Esophagus (tissue), 2 donors: ENCODE measurements at regions not wholly inside any gene's neighbourhood (a gene's known extent, or its start where the extent isn't known, plus 50 kb on each side); places are given as distances from the start of the nearest gene placed in this dataset.

Experiments used
- H3K27ac ChIP-seq, 2 donors: one replicate each; pipeline ENCODE4 v1.5.1; 2013; ENCODE audit warnings: low read depth in 2 of 2, mild to moderate bottlenecking in 2 of 2, inconsistent platforms in 1 of 2, low read length in 1 of 2, moderate library complexity in 1 of 2
- H3K27me3 ChIP-seq, 2 donors: one replicate each; pipeline ENCODE4 v1.6.1; 2013; ENCODE audit warnings: low read length in 2 of 2, control low read depth in 1 of 2, mild to moderate bottlenecking in 1 of 2; ENCODE audit not compliant: insufficient read depth in 2 of 2, control insufficient read depth in 1 of 2
- H3K36me3 ChIP-seq, 2 donors: one replicate each; pipeline ENCODE4 v1.6.1; 2013; ENCODE audit warnings: low read length in 1 of 2; ENCODE audit not compliant: control insufficient read depth in 2 of 2, insufficient read depth in 2 of 2
- H3K4me1 ChIP-seq, 2 donors: one replicate each; pipeline ENCODE4 v1.6.1; 2013; ENCODE audit warnings: low read length in 1 of 2; ENCODE audit not compliant: control insufficient read depth in 2 of 2, insufficient read depth in 2 of 2
- H3K4me3 ChIP-seq, 2 donors: one replicate each; pipeline ENCODE4 v1.5.1; 2013; ENCODE audit warnings: low read length in 2 of 2, mild to moderate bottlenecking in 2 of 2, low read depth in 1 of 2, moderate library complexity in 1 of 2
- H3K9me3 ChIP-seq, 2 donors: one replicate each; pipeline ENCODE4 v1.6.1; 2013; ENCODE audit warnings: mild to moderate bottlenecking in 2 of 2, low read depth in 1 of 2, low read length in 1 of 2, moderate library complexity in 1 of 2; ENCODE audit not compliant: control insufficient read depth in 2 of 2, insufficient read depth in 1 of 2
- WGBS, 2 donors: extraction: QIAGEN DNeasy Blood & Tissue Kit; methylation state at CpG; one replicate each; pipeline ENCODE4 v1.1.7; 2013; 5-methylcytosine and 5-hydroxymethylcytosine counted together
- donor health status: healthy with polysubstance abuse.
- donor health status: Bipolar disorder and iron deficiency.

- Histone ChIP-seq H3K9me3 (no peaks in the 10 kb centered on the region), H3K4me1 (peaks cover 13 to 16% of the 10 kb centered on the region in 2 donors), H3K27ac (peak overlapping the region; percentile 44 to 57), H3K27me3 (no peaks in the 10 kb centered on the region), H3K4me3 (no peak overlapping the region), H3K36me3 (no peaks in the 10 kb centered on the region)
- WGBS, 2 donors, result 43 to 51% methylated on average over 16 to 18 of the region's 18 CpGs
These were observed 87.7 kb upstream of the HAAO start for GRCh38 chr2:42879913-42880737.

- Histone ChIP-seq H3K9me3 (no peaks in the 10 kb centered on the region), H3K27me3 (no peaks in the 10 kb centered on the region), H3K4me1 (peaks cover 14 to 20% of the 10 kb centered on the region in 2 donors), H3K27ac (peak overlapping the region; percentile 20 to 57), H3K4me3 (no peak overlapping the region), H3K36me3 (no peaks in the 10 kb centered on the region)
- 66 to 68% methylated on average over 6 of the region's 6 CpGs for WGBS, 2 donors
These were observed 86.8 kb upstream of the HAAO start for GRCh38 chr2:42879121-42879705.

- H3K4me1 ChIP-seq, result peaks cover 14 to 20% of the 10 kb centered on the region in 2 donors
- WGBS, 2 donors, result 68 to 79% methylated on average over 4 of the region's 4 CpGs
- H3K9me3 ChIP-seq, result no peaks in the 10 kb centered on the region
- no peak overlapping the region for H3K4me3 ChIP-seq
- peak overlapping the region; percentile 20 to 57 for H3K27ac ChIP-seq
- H3K36me3 ChIP-seq, result no peaks in the 10 kb centered on the region
- no peaks in the 10 kb centered on the region for H3K27me3 ChIP-seq
These were observed 86.2 kb upstream of the HAAO start for GRCh38 chr2:42878581-42878980.

GRCh38 chr2:42877936-42878335 lies 85.6 kb upstream of the HAAO start:
- no peak overlapping the region for H3K27ac ChIP-seq
- peaks cover 14 to 20% of the 10 kb centered on the region in 2 donors for H3K4me1 ChIP-seq
- no peak overlapping the region for H3K4me3 ChIP-seq
- no peaks in the 10 kb centered on the region for H3K36me3 ChIP-seq
- H3K9me3 ChIP-seq, result no peaks in the 10 kb centered on the region
- no peaks in the 10 kb centered on the region for H3K27me3 ChIP-seq
- 73 to 85% methylated on average over 1 of the region's 1 CpG for WGBS, 2 donors

GRCh38 chr2:42877511-42877910 lies 85.1 kb upstream of the HAAO start:
- 71 to 83% methylated on average over 3 of the region's 3 CpGs for WGBS, 2 donors
- H3K4me1 ChIP-seq, result peaks cover 14 to 20% of the 10 kb centered on the region in 2 donors
- H3K9me3 ChIP-seq, result no peaks in the 10 kb centered on the region
- no peak overlapping the region for H3K4me3 ChIP-seq
- no peak overlapping the region for H3K27ac ChIP-seq
- H3K27me3 ChIP-seq, result no peaks in the 10 kb centered on the region
- no peaks in the 10 kb centered on the region for H3K36me3 ChIP-seq

GRCh38 chr2:42876326-42876751 lies 84.0 kb upstream of the HAAO start:
- 74 to 79% methylated on average over 11 of the region's 11 CpGs for WGBS, 2 donors
- peaks cover 14 to 20% of the 10 kb centered on the region in 2 donors for H3K4me1 ChIP-seq
- H3K9me3 ChIP-seq, result no peaks in the 10 kb centered on the region
- peak overlapping the region; percentile 45 to 53 for H3K27ac ChIP-seq
- H3K36me3 ChIP-seq, result no peaks in the 10 kb centered on the region
- H3K27me3 ChIP-seq, result no peaks in the 10 kb centered on the region
- no peak overlapping the region for H3K4me3 ChIP-seq

- Histone ChIP-seq H3K36me3 (no peaks in the 10 kb centered on the region), H3K27me3 (no peaks in the 10 kb centered on the region), H3K4me3 (no peak overlapping the region), H3K4me1 (peaks cover 14 to 20% of the 10 kb centered on the region in 2 donors), H3K27ac (peak overlapping the region; percentile 53 to 75), H3K9me3 (no peaks in the 10 kb centered on the region)
- 72 to 73% methylated on average over 3 of the region's 3 CpGs for WGBS, 2 donors
These were observed 83.5 kb upstream of the HAAO start for GRCh38 chr2:42875880-42876279.

- Histone ChIP-seq H3K27ac (peak overlapping the region; percentile 53 to 75), H3K4me3 (no peak overlapping the region), H3K36me3 (no peaks in the 10 kb centered on the region), H3K4me1 (peaks cover 14 to 17% of the 10 kb centered on the region in 2 donors), H3K9me3 (no peaks in the 10 kb centered on the region), H3K27me3 (no peaks in the 10 kb centered on the region)
- WGBS, 2 donors, result 42 to 57% methylated on average over 20 of the region's 20 CpGs
These were observed 82.8 kb upstream of the HAAO start for GRCh38 chr2:42874949-42875801.

- Histone ChIP-seq H3K9me3 (no peaks in the 10 kb centered on the region), H3K36me3 (no peaks in the 10 kb centered on the region), H3K27me3 (no peaks in the 10 kb centered on the region), H3K27ac (no peak overlapping the region), H3K4me1 (peaks cover 8 to 13% of the 10 kb centered on the region in 2 donors), H3K4me3 (no peak overlapping the region)
- 72 to 76% methylated on average over 3 of the region's 3 CpGs for WGBS, 2 donors
These were observed 80.3 kb upstream of the HAAO start for GRCh38 chr2:42872721-42873120.
